GM23248 (cell line): ENCODE measurements at regions not wholly inside any gene's neighbourhood (a gene's known extent, or its start where the extent isn't known, plus 50 kb on each side); places are given as distances from the start of the nearest gene placed in this dataset.

ENCODE experiments used
- DNase-seq: peaks from one replicate; pipeline ENCODE4 v3.0.0-alpha.2; 2015
- H2AFZ ChIP-seq: fragments of 200-600 bp; sonication (generic); 2 replicates; pipeline ENCODE4 v1.6.1; 2016; ENCODE audit warnings: antibody characterized with exemption
- H3F3A ChIP-seq: fragments of 200-600 bp; sonication (generic); 2 replicates; pipeline ENCODE4 v1.6.1; 2016; ENCODE audit warnings: mild to moderate bottlenecking, antibody characterized with exemption, mixed run types; ENCODE audit not compliant: insufficient read depth
- H3K27ac ChIP-seq: fragments of 200-600 bp; sonication (generic); 2 replicates; pipeline ENCODE4 v1.5.1; 2016; ENCODE audit warnings: mild to moderate bottlenecking
- H3K27me3 ChIP-seq: fragments of 200-600 bp; sonication (generic); replicated peaks from 2 replicates; pipeline ENCODE4 v1.6.1; 2016; ENCODE audit warnings: mild to moderate bottlenecking; ENCODE audit not compliant: insufficient read depth
- H3K36me3 ChIP-seq: fragments of 200-600 bp; sonication (generic); 2 replicates; pipeline ENCODE4 v1.6.1; 2016; ENCODE audit warnings: low read depth, mild to moderate bottlenecking
- H3K4me1 ChIP-seq: fragments of 200-600 bp; sonication (generic); 2 replicates; pipeline ENCODE4 v1.6.1; 2016; ENCODE audit warnings: mild to moderate bottlenecking; ENCODE audit not compliant: insufficient read depth
- H3K4me2 ChIP-seq: fragments of 200-600 bp; sonication (generic); one replicate; pipeline ENCODE4 v1.6.1; 2016; ENCODE audit warnings: mild to moderate bottlenecking; ENCODE audit not compliant: unreplicated experiment
- H3K4me3 ChIP-seq: fragments of 200-600 bp; sonication (generic); 2 replicates; pipeline ENCODE4 v1.5.1; 2016; ENCODE audit warnings: mild to moderate bottlenecking
- H3K79me2 ChIP-seq: fragments of 200-600 bp; sonication (generic); 2 replicates; pipeline ENCODE4 v1.6.1; 2016; ENCODE audit warnings: mild to moderate bottlenecking; ENCODE audit not compliant: insufficient read depth
- H3K9ac ChIP-seq: fragments of 200-600 bp; sonication (generic); 2 replicates; pipeline ENCODE4 v1.6.1; 2016; ENCODE audit warnings: mild to moderate bottlenecking
- H3K9me2 ChIP-seq: fragments of 200-600 bp; sonication (generic); 2 replicates; pipeline ENCODE4 v1.6.1; 2016; ENCODE audit warnings: mixed run types, mild to moderate bottlenecking, moderate library complexity; ENCODE audit not compliant: insufficient read depth
- H3K9me3 ChIP-seq: fragments of 200-600 bp; sonication (generic); one replicate; pipeline ENCODE4 v1.6.1; 2017; ENCODE audit warnings: low read depth
- H4K20me1 ChIP-seq: fragments of 200-600 bp; sonication (generic); 2 replicates; pipeline ENCODE4 v1.6.0; 2016; ENCODE audit not compliant: insufficient read depth
- EZH2 ChIP-seq: fragments of 200-600 bp; sonication (generic); IDR thresholded peaks from 2 replicates; pipeline ENCODE4 v1.6.1; 2018; ENCODE audit warnings: antibody characterized with exemption, mild to moderate bottlenecking; ENCODE audit not compliant: insufficient read depth, poor library complexity, severe bottlenecking
- EZH2phosphoT487 ChIP-seq: fragments of 200-600 bp; sonication (generic); IDR thresholded peaks from 2 replicates; pipeline ENCODE4 v1.6.1; 2018; ENCODE audit warnings: antibody characterized with exemption, moderate library complexity, mild to moderate bottlenecking, low read depth; ENCODE audit not compliant: insufficient read depth
- WGBS, 2 experiments: methylation state at CpG; one replicate each; pipeline ENCODE4 v1.1.6; 2015 to 2017; ENCODE audit warnings: low lambda C conversion rate in 2 of 2, low coverage in 1 of 2; ENCODE audit errors: missing lambda C conversion rate in 2 of 2; 5-methylcytosine and 5-hydroxymethylcytosine counted together
- in situ Hi-C: fragments of 300-500 bp; cut with MboI; formaldehyde crosslinking; loops from 2 replicates; pipeline ENCODE4 v1.15.0; 2020

DNA sequence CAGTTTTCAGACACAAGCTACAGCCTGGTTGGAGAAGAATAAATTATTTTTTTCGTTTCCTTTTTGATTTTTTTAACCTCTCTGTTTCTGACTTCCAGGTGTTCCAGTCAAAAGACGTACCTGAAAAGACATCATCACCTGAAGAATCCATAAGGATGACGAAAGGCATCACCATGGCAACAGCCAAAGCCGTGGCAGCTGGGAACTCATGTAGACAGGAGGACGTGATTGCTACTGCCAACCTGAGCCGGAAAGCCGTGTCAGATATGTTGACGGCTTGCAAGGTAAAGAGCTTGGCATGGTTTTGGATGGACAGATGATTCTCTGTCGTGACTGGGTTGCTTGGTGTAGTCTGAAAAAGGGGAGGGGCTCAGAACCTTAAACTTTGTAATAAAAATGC lies 237.0 kb upstream of the TPM1 start:
- H3K27me3 ChIP-seq: no peaks in the 10 kb centered on the region
- H3K9me2 ChIP-seq: no peaks in the 10 kb centered on the region
- H2AFZ ChIP-seq: no peak overlapping the region
- TF ChIP-seq EZH2phosphoT487 (no peak), EZH2 (no peak)
- in situ Hi-C loops: no loop called here
- no peak overlapping the region for H3K4me3 ChIP-seq
- H3K79me2 ChIP-seq: no peaks in the 10 kb centered on the region
- H3K4me2 ChIP-seq: no peak overlapping the region
- H3K27ac ChIP-seq: no peak overlapping the region
- peaks cover 8% of the 10 kb centered on the region; the same call in 1 of the 2 replicates for H3K4me1 ChIP-seq
- peaks cover 10% of the 10 kb centered on the region; the same call in 1 of the 2 replicates for H3F3A ChIP-seq
- no peaks in the 10 kb centered on the region for H3K36me3 ChIP-seq
- no peak for DNase-seq
- no peaks in the 10 kb centered on the region for H4K20me1 ChIP-seq
- H3K9ac ChIP-seq: no peak overlapping the region
- H3K9me3 ChIP-seq: no peaks in the 10 kb centered on the region
- WGBS, 2 experiments: 82 to 83% methylated on average over 9 of the region's 9 CpGs

- H2AFZ ChIP-seq: no peak overlapping the region
- H3K9ac ChIP-seq: no peak overlapping the region
- peaks cover 6% of the 10 kb centered on the region; the same call in 1 of the 2 replicates for H3F3A ChIP-seq
- H3K4me2 ChIP-seq: no peak overlapping the region
- no peaks in the 10 kb centered on the region for H3K79me2 ChIP-seq
- TF ChIP-seq EZH2 (no peak), EZH2phosphoT487 (no peak)
- H3K27ac ChIP-seq: no peak overlapping the region
- peaks cover 8% of the 10 kb centered on the region; the same call in 1 of the 2 replicates for H3K4me1 ChIP-seq
- H3K4me3 ChIP-seq: no peak overlapping the region
- H3K9me2 ChIP-seq: no peaks in the 10 kb centered on the region
- no peaks in the 10 kb centered on the region for H4K20me1 ChIP-seq
- no peaks in the 10 kb centered on the region for H3K27me3 ChIP-seq
- in situ Hi-C loops: no loop called here
- no peak for DNase-seq
- WGBS, 2 experiments: 89% methylated on average over 11 of the region's 11 CpGs
- no peaks in the 10 kb centered on the region for H3K36me3 ChIP-seq
- no peaks in the 10 kb centered on the region for H3K9me3 ChIP-seq
Measured at GRCh38 chr15:62807539-62808130, 234.9 kb upstream of the TPM1 start.

- no peak overlapping the region for H3K9ac ChIP-seq
Measured at GRCh38 chr15:62809115-62809967, 233.2 kb upstream of the TPM1 start.

DNA sequence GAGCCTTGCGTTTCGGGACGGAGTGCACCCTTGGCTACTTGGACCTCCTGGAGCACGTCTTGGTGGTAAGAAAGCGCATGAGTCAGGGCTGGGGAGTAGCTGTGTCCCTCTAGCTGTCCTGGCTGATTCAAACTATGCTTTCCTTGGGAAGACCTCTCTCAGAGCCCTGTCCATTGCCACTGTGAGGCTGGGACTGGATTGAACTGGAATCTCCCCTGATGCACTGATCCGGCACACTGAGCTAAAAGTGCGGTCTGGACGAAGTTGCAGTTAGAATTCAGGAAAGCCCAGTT lies 232.6 kb upstream of the TPM1 start:
- H3K79me2 ChIP-seq: no peaks in the 10 kb centered on the region
- TF ChIP-seq EZH2phosphoT487: no peak
- no peak for TF ChIP-seq EZH2
- peaks cover 8% of the 10 kb centered on the region; the same call in 1 of the 2 replicates for H3K4me1 ChIP-seq
- H3K9me2 ChIP-seq: no peaks in the 10 kb centered on the region
- H4K20me1 ChIP-seq: no peaks in the 10 kb centered on the region
- no peaks in the 10 kb centered on the region for H3K9me3 ChIP-seq
- no peak for DNase-seq
- H3K27me3 ChIP-seq: no peaks in the 10 kb centered on the region
- peaks cover 6% of the 10 kb centered on the region; the same call in 1 of the 2 replicates for H3F3A ChIP-seq
- 93 to 95% methylated on average over 8 of the region's 8 CpGs for WGBS, 2 experiments
- no peak overlapping the region for H3K27ac ChIP-seq
- H3K4me2 ChIP-seq: no peak overlapping the region
- no peaks in the 10 kb centered on the region for H3K36me3 ChIP-seq
- H2AFZ ChIP-seq: no peak overlapping the region
- no peak overlapping the region for H3K9ac ChIP-seq
- H3K4me3 ChIP-seq: no peak overlapping the region
- in situ Hi-C loops: no loop called here

More at GRCh38 chr15:62809115-62809967, 233.2 kb upstream of the TPM1 start:
- no peaks in the 10 kb centered on the region for H3K9me2 ChIP-seq
- H3F3A ChIP-seq: peaks cover 6% of the 10 kb centered on the region; the same call in 1 of the 2 replicates
- H3K4me2 ChIP-seq: no peak overlapping the region
- H3K4me1 ChIP-seq: peaks cover 8% of the 10 kb centered on the region; the same call in 1 of the 2 replicates
- no peak overlapping the region for H3K4me3 ChIP-seq
- no peaks in the 10 kb centered on the region for H3K79me2 ChIP-seq
- H3K27ac ChIP-seq: no peak overlapping the region
- no peaks in the 10 kb centered on the region for H3K9me3 ChIP-seq
- 58 to 62% methylated on average over 8 of the region's 8 CpGs for WGBS, 2 experiments
- no peaks in the 10 kb centered on the region for H3K36me3 ChIP-seq
- peak; percentile 78 for DNase-seq
- TF ChIP-seq EZH2 (no peak), EZH2phosphoT487 (no peak)
- no peaks in the 10 kb centered on the region for H4K20me1 ChIP-seq
- in situ Hi-C loops: no loop called here
- no peak overlapping the region for H2AFZ ChIP-seq
- no peaks in the 10 kb centered on the region for H3K27me3 ChIP-seq
